Mammary epithelial cell (primary cell): ENCODE measurements at regions not wholly inside any gene's neighbourhood (a gene's known extent, or its start where the extent isn't known, plus 50 kb on each side); places are given as distances from the start of the nearest gene placed in this dataset.

ENCODE experiments used
- EZH2 ChIP-seq: IDR thresholded peaks from 2 replicates; pipeline ENCODE4 v1.6.1; 2012; ENCODE audit warnings: low read length, inconsistent platforms, borderline replicate concordance
- TF ChIP-seq, protein P1 (sequence below), 2 donors: IDR thresholded peaks in 1 of 2; conservative IDR thresholded peaks in 1 of 2; 2 replicates each; pipeline ENCODE4 v1.5.1; 2011 to 2012; ENCODE audit warnings: inconsistent platforms in 2 of 2, low read length in 2 of 2, mild to moderate bottlenecking in 2 of 2, control low read depth in 1 of 2, low read depth in 1 of 2; ENCODE audit not compliant: insufficient read depth in 1 of 2; ENCODE audit errors: extremely low read depth in 1 of 2

DNA sequence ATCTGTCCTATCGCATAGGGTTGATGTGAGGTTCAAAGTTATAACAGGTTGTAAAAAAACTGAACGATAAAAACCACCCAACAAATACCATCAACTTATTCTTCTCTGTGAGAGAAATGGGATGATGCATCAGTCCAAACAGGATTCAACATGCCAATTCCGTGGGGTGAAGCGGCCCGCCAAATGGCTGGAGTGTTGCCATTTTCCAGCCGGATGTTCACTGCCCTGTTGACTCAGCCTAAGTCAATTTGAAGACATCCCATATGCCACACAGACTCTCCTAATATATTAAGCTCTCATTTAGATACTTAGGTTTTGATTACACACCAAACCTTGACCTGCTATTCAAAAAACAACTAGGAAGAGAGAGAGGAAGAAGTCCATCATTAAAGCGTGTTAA is 311.1 kb downstream of the VPS13C start:
- TF ChIP-seq, protein P1, sequence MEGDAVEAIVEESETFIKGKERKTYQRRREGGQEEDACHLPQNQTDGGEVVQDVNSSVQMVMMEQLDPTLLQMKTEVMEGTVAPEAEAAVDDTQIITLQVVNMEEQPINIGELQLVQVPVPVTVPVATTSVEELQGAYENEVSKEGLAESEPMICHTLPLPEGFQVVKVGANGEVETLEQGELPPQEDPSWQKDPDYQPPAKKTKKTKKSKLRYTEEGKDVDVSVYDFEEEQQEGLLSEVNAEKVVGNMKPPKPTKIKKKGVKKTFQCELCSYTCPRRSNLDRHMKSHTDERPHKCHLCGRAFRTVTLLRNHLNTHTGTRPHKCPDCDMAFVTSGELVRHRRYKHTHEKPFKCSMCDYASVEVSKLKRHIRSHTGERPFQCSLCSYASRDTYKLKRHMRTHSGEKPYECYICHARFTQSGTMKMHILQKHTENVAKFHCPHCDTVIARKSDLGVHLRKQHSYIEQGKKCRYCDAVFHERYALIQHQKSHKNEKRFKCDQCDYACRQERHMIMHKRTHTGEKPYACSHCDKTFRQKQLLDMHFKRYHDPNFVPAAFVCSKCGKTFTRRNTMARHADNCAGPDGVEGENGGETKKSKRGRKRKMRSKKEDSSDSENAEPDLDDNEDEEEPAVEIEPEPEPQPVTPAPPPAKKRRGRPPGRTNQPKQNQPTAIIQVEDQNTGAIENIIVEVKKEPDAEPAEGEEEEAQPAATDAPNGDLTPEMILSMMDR (conservative IDR thresholded peaks at IDR 0.05 in 1 of 2, IDR thresholded peaks at IDR 0.05 in 1 of 2; ENCODE audit: extremely low read depth in 1 of 2, insufficient read depth in 1 of 2, low read depth in 1 of 2, low read length in 2 of 2): no peak
- TF ChIP-seq EZH2: no peak
